Osteocyte (in vitro differentiated cells): ENCODE measurements at regions not wholly inside any gene's neighbourhood (a gene's known extent, or its start where the extent isn't known, plus 50 kb on each side); places are given as distances from the start of the nearest gene placed in this dataset.

Experiments
- DNase-seq: peaks from one replicate; pipeline ENCODE4 v3.0.0; 2021; ENCODE audit warnings: mixed read lengths; ENCODE audit not compliant: unreplicated experiment; ENCODE audit errors: extremely low spot score
- H3K27ac Mint-ChIP-seq: one replicate; pipeline ENCODE4 v1.8.0; 2021; ENCODE audit warnings: mild to moderate bottlenecking, mixed read lengths; ENCODE audit not compliant: unreplicated experiment
- H3K27me3 Mint-ChIP-seq: one replicate; pipeline ENCODE4 v1.8.0; 2021; ENCODE audit warnings: mixed read lengths; ENCODE audit not compliant: unreplicated experiment
- H3K36me3 Mint-ChIP-seq: one replicate; pipeline ENCODE4 v1.8.0; 2021; ENCODE audit warnings: mixed read lengths; ENCODE audit not compliant: unreplicated experiment
- H3K4me1 Mint-ChIP-seq: one replicate; pipeline ENCODE4 v1.8.0; 2021; ENCODE audit warnings: mixed read lengths; ENCODE audit not compliant: unreplicated experiment
- H3K4me3 Mint-ChIP-seq: one replicate; pipeline ENCODE4 v1.8.0; 2021; ENCODE audit warnings: mild to moderate bottlenecking, moderate library complexity, mixed read lengths; ENCODE audit not compliant: unreplicated experiment
- H3K9me3 Mint-ChIP-seq: one replicate; pipeline ENCODE4 v1.8.0; 2021; ENCODE audit warnings: mixed read lengths; ENCODE audit not compliant: unreplicated experiment
- CTCF ChIP-seq: fragments of 200-600 bp; sonication (generic); IDR thresholded peaks from 2 replicates; pipeline ENCODE4 v1.5.0; 2021; ENCODE audit warnings: antibody characterized with exemption, mild to moderate bottlenecking, moderate library complexity

- Mint-ChIP-seq H3K36me3 (no peaks in the 10 kb centered on the region), H3K4me3 (no peak overlapping the region), H3K27me3 (peaks cover 40% of the 10 kb centered on the region), H3K9me3 (peaks cover 4% of the 10 kb centered on the region), H3K4me1 (no peaks in the 10 kb centered on the region), H3K27ac (no peak overlapping the region)
- no peak for DNase-seq
- no peak for TF ChIP-seq CTCF
These were observed 606.6 kb downstream of the MAFB start for GRCh38 chr20:40082436-40082835.

- Mint-ChIP-seq H3K4me1 (no peaks in the 10 kb centered on the region), H3K4me3 (no peak overlapping the region)
- no peak for TF ChIP-seq CTCF
These were observed 607.4 kb downstream of the MAFB start for GRCh38 chr20:40081653-40082052.

GRCh38 chr20:40080041-40080652, 608.9 kb downstream of the MAFB start:
- TF ChIP-seq CTCF: no peak
- no peak for DNase-seq
- Mint-ChIP-seq H3K27me3 (peaks cover 47% of the 10 kb centered on the region), H3K27ac (no peak overlapping the region), H3K36me3 (no peaks in the 10 kb centered on the region), H3K4me1 (no peaks in the 10 kb centered on the region), H3K4me3 (no peak overlapping the region), H3K9me3 (peaks cover 5% of the 10 kb centered on the region)

More at GRCh38 chr20:40081653-40082052, 607.4 kb downstream of the MAFB start:
- no peak for DNase-seq
- H3K27me3 Mint-ChIP-seq: peaks cover 43% of the 10 kb centered on the region
- H3K27ac Mint-ChIP-seq: no peak overlapping the region
- peaks cover 5% of the 10 kb centered on the region for H3K9me3 Mint-ChIP-seq
- H3K36me3 Mint-ChIP-seq: no peaks in the 10 kb centered on the region

- no peak for DNase-seq
- H3K27me3 Mint-ChIP-seq: peaks cover 65% of the 10 kb centered on the region
- H3K4me3 Mint-ChIP-seq: no peak overlapping the region
- H3K36me3 Mint-ChIP-seq: peaks cover 9% of the 10 kb centered on the region
- no peak overlapping the region for H3K27ac Mint-ChIP-seq
- no peak for TF ChIP-seq CTCF
- peaks cover 26% of the 10 kb centered on the region for H3K9me3 Mint-ChIP-seq
- H3K4me1 Mint-ChIP-seq: peaks cover 13% of the 10 kb centered on the region
These were observed 615.4 kb downstream of the MAFB start for GRCh38 chr20:40073535-40074111.

GRCh38 chr20:40072907-40073306, 616.1 kb downstream of the MAFB start:
- H3K4me3 Mint-ChIP-seq: no peak overlapping the region
- H3K36me3 Mint-ChIP-seq: peaks cover 11% of the 10 kb centered on the region

More at GRCh38 chr20:40072907-40073306, 616.1 kb downstream of the MAFB start:
- TF ChIP-seq CTCF: no peak
- Mint-ChIP-seq H3K27ac (no peak overlapping the region), H3K27me3 (peaks cover 69% of the 10 kb centered on the region), H3K9me3 (peaks cover 34% of the 10 kb centered on the region), H3K4me1 (peaks cover 13% of the 10 kb centered on the region)
- DNase-seq: no peak
